Epidermal melanocyte (primary cell): ENCODE measurements at regions not wholly inside any gene's neighbourhood (a gene's known extent, or its start where the extent isn't known, plus 50 kb on each side); places are given as distances from the start of the nearest gene placed in this dataset.
"Not testable (repeated sequence)": the region's sequence is repeated elsewhere in the genome, so short reads cannot be mapped to it uniquely, and the experiment has no call there.

Experiments
- DNase-seq: peaks from one replicate; pipeline ENCODE4 v3.0.0; 2011; ENCODE audit warnings: low spot score; ENCODE audit not compliant: insufficient read length

- DNase-seq = no peak
Observed at GRCh38 chr9:26171691-26172090, 493.4 kb upstream of the TUSC1 start.

GRCh38 chr9:26170190-26170589 lies 491.9 kb upstream of the TUSC1 start:
- DNase-seq = no peak

DNA sequence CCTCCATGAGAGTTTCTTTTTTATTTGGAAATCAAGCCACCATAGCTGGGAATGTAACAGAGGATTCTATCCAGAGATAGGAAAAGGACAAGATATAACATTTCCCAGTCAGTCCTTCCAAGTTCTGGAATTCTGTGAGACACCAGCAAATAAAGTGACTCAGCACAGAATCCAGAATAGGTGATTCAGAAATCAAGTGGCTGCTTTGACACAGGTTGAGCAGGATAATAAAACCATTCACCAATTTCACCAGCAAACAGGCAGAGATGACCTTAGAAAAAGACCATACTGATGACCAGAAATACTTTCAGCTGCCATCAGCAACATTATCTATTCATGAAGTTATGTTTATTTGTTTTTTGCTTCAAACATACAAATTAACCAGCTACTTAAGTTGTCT lies 491.5 kb upstream of the TUSC1 start:
- no peak for DNase-seq

DNA sequence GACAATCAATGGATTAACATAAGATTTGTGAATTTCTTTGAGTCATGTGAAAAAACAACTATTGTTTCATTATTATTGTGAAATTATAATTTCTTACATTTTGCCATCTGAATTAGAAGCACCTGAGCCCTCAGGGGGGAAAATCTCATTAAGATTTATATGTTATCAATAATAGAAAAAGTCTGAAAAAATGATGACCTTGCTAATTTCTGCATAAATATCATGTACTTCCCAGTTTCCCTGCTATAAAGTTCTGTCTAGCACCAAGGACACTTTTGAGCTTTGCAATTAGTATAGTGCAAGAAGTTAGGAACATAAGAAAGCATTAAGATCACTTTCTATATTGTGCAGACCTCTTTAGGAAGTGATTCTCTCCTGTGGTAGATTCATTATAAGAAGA lies 488.3 kb upstream of the TUSC1 start:
- no peak for DNase-seq

DNA sequence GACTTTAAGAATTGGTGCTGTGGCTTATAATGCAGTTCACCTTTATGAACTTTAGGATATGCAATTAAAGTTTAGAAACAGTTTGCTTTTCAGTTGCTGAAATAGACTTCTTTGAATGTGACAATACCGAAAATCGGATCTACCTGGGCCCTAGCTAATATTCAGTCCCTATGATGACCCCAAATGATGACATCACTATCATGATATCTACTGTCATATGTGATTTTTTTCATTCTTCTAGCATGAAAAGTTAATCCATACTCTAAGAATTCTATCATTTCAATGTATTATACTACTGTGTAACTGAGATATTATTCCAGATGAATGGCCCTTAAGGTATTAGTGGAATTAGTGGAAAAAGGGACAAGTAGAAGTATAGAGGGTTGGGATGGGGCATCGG lies 487.2 kb upstream of the TUSC1 start:
- DNase-seq = no peak

DNA sequence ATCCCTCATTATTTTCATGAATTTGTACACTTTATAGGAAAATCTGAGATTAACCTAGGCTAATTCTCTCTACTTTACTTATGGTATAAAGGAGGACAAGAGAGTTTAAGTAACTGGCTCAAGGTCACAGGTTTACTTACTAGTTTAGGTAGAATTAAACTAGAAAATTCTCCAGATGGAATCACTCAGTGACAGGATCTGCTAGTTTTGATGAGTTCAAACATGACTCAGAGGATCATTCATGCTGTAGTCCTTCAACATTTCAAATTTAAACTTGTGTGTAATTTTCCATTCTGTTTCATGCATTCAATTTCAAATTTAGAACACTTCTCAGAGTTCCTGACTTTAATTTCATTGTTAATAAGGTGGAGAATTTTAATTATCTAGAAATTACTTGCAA lies 485.7 kb upstream of the TUSC1 start:
- DNase-seq = no peak

DNA sequence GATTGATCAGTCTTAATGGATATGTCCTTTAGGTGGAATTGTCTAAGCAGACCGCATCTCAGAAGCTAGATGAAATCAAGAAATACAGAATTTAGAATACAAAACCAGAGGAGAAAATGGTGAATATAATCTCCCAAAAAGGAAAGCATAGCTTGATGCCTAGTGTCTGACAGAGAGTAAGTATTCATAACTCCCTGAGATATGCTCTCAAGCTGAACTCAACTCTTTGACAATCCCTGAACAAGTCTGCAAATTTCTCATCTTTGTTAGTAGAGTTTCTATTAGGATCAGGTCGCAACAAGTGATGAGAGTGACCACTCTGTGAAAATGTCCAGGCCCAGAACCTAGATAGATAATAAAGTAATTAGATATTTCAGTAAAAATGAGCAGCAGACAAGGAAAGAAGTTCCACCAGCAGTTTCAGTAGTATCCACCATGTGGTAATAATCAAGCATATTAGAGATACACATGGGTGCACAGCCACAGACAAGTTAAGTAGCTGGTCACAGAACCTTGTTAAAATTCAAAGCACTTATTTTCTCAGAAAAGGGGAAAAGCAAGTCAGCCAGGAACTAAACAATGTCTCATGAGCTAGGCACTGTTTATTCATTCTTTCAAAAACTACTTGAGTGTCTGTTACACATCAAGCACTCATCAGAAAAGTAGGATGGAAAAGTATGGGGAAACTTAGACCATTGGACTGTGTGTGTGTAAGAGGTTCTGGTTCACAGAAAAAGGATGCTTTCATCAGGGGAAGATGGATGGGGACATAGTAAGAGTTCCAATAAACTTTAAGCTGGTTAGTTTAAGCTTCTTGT lies 481.5 kb upstream of the TUSC1 start:
- DNase-seq = no peak

- no peak for DNase-seq
Observed at GRCh38 chr9:26158631-26159150, 480.4 kb upstream of the TUSC1 start.

GRCh38 chr9:26157411-26157810 lies 479.2 kb upstream of the TUSC1 start:
- no peak for DNase-seq

- DNase-seq = no peak
Observed at GRCh38 chr9:26152350-26152749, 474.1 kb upstream of the TUSC1 start.

DNA sequence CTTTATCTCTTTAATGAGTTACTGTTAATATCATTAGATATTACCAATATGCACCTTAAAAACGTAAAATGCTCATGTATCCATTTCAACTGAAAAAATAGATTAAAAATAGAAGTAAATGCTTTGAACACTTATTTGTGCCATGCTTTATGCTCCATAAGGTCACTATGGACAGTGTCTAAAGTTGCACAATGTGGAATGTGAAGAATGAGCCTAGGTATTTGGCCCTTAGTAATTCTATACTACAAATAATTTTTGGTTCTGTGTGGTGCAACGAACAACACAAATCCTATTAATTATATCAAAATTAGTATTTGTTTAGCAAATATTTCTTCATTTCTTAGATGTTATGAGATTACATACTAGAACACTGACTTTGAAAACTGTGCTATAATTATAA lies 469.9 kb upstream of the TUSC1 start:
- no peak for DNase-seq

GRCh38 chr9:26145938-26146337 lies 467.7 kb upstream of the TUSC1 start:
- DNase-seq = no peak

DNA sequence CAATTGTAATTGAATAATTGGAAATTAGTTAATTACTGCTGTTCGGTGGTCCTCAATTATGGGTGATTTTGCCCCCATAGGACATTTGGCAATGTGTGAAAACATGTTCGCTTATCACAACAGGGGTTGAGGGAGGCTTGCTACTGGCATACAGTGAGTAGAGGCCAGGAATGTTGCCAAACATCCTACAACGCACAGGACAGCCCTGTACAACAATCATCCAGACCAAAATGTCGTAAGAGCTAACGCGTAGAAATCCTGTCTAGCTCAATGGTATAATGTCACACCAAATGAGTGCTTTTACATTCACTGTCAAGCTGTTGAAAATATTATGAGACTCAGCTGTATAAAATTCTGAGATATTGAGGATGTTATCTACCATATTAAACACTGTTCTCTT lies 464.4 kb upstream of the TUSC1 start:
- no peak for DNase-seq

DNA sequence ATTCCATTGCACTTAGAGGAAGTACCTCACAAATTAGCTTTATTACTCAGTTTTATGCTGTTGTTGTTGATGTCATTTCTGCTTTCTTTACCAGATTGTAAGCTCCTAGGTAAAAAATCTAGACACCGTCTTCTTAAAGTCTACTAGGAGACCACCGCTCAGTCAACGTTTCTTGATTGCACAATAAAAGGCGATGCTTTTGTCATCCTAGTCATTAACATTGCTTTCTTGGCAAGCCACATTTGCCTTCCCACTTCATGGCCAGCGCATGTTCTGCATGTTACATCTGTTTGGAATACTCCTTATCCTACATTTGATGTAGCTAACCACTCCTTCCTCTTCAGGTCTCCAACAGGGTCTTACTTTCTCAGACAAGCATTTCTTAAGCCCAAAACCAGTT lies 464.0 kb upstream of the TUSC1 start:
- no peak for DNase-seq

DNA sequence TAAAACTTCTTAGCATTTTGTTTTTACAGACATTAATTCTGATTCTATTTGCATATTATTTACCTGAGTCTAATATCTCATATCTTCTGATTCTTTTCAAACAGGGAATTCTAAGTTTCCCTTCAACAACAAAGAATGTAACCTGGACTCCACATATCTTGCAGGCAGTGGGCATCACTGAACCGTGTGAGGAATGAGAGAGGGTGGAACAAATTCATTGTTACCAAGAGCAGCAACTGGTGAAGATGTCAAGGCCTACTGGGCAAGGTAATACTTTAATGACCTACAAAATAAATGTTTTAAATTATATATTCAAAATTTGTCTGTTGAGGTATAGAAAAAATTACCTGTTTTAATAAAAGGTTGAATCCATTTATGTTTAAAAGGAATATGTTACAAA lies 455.3 kb upstream of the TUSC1 start:
- no peak for DNase-seq

GRCh38 chr9:26132746-26133312 lies 454.6 kb upstream of the TUSC1 start:
- no peak for DNase-seq

DNA sequence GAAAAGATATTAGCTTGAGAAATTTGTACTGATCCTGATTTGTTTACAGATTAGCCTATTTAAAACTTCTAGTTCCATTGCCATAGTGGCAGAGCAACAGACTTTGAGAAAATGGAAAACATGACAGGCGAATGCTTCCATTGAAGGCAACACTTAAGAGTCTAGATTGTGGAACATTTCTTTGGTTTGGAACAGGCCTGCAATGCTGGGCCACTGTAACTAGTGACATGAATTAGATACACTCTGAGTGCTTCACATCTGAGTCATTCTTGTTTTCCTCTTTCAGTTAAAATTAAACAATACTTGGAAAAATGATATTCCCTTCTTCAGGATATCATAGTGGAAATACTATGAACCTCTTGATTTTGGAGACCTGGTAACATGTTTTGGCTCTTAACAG lies 453.6 kb upstream of the TUSC1 start:
- DNase-seq = no peak

GRCh38 chr9:26129217-26129616 lies 451.0 kb upstream of the TUSC1 start:
- no peak for DNase-seq

DNA sequence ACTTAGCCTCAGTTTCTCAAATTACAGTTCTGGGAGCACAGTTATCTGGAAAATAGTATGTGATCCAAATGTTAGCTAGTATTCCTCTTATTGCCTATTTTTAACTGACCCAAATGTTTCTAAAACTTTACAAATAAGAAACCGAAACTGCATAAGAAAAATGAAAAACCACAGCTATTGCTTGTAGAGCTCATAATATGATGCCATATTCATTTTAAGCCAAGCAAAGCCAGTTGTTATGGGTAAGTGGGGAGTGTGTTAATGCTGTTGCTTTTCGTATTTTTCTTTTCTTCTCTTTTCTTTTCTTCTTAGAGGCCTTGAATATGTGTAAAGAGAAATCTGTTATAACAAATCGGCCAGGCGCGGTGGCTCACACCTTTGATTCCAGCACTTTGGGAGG lies 447.4 kb upstream of the TUSC1 start:
- no peak for DNase-seq

DNA sequence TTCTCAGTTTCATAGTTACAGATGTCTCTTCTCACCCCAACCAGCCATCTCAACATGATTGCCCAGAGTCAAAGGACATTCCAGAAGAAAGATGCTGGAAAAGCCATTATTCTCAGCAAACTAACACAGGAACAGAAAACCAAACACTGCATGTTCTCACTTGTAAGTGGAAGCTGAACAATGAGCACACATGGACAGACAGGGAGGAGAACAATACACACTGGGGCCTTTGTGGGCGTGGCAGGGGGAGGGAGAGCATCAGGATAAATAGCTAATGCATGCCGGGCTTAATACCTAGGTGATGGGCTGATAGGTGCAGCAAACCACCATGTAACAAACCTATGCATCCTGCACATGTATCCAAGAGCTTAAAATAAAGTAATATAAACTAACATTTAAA lies 437.8 kb upstream of the TUSC1 start:
- not testable (repeated sequence) for DNase-seq

GRCh38 chr9:26112724-26113123 lies 434.5 kb upstream of the TUSC1 start:
- DNase-seq = no peak

DNA sequence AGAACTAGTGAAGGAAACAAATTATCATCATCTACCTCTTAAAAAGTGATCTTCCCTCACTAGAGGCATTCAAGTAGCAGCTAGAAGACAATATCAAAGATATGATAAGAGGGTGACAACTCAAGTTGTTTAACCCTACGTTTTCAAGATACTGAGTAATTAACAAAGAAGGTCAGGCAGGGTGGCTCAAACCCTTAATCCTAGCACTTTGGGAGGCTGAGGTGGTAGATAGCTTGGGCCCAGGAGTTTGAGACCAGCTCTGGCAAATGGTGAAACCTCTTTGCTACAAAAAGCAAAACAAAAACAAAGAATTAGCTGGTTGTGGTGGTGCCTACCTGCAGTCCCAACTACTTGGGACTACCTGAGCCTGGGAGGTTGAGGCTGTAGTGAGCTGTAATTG lies 408.2 kb upstream of the TUSC1 start:
- no peak for DNase-seq

- DNase-seq = no peak
Observed at GRCh38 chr9:26081847-26082246, 403.6 kb upstream of the TUSC1 start.
